Fibroblast of skin of back (primary cell): ENCODE measurements at regions not wholly inside any gene's neighbourhood (a gene's known extent, or its start where the extent isn't known, plus 50 kb on each side); places are given as distances from the start of the nearest gene placed in this dataset.
"Not testable (repeated sequence)": the region's sequence is repeated elsewhere in the genome, so short reads cannot be mapped to it uniquely, and the experiment has no call there.

Experiments used
- DNase-seq: peaks from one replicate; pipeline ENCODE4 v3.0.0-alpha.2; 2013

DNA sequence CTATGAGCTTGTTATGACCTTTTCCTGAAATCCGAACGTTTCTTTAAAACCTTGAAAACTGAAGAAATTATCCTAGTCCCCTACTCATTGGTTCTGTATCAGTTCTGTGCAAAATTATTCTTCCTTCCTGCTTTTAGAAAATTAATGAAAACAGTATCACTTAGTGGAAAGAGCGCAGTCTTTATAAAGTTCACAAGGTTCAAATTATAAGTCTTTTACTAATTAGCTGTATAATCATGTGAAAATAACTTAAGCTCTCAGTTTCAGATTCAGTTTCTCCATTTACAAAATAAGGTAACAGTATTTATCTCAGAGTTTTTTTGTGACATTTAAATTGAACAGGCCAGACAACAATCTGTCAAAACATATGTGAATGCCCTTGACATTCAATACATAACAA, 306.1 kb downstream of the ADAMTS20 start:
- no peak for DNase-seq

DNA sequence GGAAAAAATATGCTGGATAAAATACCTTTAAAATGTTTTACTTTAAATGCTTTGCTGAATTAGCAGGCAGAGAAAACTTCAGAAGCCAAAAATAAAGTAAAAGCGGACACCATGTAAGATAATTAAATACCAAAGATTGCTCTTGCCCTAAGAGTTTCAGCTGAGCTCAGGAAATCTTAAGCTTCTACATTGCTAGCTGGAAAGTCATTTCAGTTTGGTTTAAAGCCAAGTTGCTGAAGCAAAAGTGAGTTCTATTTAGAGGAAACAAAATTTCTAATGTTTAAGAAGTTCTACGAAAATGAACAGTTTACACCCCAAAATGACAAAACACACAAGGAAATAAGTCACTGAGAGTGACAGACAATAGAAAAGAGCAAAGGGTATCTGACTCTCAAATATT, 310.0 kb downstream of the ADAMTS20 start:
- peak; percentile 31 for DNase-seq

DNA sequence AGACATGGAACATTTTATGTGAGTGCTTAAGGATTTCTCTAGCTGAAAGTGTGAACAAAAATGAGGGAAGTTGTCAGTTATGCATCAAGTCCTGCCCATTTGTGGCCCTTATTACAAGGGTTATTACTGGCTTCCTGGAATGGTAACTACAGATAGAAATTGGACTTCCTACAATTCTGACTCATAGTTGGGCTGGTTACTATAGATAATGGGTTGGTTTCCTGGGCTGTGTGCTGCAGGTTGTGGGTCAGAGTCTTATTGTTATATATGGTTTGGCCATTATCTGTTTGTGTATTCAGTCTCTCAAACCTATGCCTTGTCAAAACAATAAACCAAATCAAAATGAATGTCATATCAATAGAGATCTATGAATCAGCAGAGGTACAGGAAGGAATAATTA, 313.7 kb downstream of the ADAMTS20 start:
- DNase-seq = no peak

DNA sequence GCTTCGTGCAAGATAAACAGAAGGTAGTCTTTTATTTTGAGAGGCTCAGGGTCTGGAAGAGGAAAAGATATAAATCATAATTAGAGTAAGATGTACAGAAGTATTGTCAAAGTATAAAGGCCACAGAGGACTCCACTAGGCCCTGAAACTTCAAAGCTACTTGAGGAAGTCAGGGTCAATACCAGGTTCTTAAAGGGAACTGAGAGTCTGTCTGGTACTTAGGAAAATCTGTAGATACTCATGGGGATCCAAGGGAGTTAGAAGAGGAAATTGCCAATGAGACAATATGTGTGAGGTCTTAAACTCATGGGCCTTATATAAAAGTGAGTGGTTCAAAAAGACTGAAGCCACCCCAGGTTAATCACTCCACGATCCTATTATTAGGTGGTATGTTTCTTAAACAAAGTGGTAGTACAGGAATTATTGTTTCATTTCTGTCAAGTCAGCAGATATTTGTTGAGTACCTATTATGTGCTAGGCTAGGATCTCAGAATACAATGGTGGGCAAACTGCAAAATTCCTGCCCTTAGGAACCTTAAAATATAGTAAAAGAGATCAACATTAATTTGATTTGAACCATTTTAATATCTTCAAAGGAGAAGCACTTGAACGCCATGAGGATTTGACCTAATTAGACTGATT, 314.6 kb downstream of the ADAMTS20 start:
- no peak for DNase-seq

DNA sequence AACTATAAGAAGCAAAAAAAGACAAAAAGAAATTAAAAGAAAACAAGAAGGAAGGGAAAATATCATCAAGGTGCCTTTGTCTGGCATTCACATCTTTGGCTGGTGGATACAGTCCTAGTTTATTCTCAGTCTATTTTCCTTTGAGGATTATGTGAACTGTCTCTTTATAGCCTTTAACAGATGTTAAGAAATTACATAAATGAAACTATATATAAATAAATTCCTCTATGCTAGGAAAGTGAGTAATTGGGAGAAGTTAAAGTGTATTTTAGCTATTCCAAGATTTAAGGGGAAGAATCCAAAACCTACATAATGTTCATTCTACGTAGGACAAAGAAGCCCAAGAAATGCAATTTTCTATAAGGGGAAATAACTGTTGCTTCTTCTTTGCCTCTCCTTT, 316.3 kb downstream of the ADAMTS20 start:
- no peak for DNase-seq

DNA sequence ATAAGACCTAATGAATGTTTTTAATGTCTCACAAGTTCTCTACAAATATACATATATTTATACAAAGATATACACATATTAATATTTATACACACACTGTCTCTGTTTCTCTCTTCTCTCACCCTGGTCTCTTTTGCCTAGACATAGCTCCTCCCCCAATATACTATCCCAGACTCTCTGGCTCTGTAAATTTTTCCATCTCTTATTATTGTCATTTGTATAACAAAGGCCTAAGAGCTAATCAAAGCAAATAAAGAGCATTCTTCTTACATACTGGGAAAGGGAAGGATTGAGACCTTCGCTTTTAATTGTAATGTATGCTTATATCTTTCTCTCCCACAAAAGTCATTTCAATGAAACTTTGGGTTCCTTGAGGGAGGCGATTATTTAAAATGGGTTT, 318.1 kb downstream of the ADAMTS20 start:
- no peak for DNase-seq

DNA sequence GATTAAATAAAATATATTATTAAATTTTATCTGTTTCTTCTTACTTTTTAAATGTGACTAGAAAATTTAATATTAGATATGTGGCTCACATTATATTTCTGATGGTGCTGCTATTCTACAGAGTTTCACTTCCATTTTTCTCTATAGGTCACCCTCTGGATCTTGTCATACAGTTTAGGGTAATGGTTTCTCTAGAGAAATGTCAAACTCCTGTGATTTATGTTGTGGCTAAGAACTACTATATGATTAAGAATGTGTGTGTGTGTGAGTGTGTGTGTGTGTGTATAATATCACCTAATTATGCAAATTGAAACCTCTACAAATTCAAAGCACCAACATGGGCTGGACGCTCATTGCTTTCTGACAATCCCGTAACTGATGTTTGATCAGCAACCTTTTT, 325.9 kb downstream of the ADAMTS20 start:
- DNase-seq = no peak

DNA sequence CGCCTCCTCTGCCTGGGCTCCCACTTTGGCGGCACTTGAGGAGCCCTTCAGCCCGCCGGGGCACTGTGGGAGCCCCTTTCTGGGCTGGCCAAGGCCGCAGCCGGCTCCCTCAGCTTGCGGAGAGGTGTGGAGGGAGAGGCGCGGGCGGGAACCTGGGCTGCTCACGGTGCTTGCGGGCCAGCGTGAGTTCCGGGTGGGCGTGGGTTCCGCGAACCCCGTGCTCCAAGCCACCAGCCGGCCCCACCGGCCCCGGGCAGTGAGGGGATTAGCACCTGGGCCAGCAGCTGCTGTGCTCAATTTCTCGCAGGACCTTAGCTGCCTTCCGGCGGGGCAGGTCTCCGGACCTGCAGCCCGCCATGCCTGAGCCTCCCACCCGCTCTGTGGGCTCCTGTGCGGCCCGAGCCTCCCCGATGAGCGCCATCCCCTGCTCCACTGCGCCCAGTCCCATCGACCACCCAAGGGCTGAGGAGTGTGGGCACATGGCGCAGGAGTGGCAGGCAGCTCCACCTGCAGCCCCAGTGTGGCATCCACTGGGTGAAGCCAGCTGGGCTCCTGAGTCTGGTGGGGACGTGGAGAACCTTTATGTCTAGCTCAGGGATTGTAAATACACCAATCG, 327.7 kb downstream of the ADAMTS20 start:
- DNase-seq = not testable (repeated sequence)

DNA sequence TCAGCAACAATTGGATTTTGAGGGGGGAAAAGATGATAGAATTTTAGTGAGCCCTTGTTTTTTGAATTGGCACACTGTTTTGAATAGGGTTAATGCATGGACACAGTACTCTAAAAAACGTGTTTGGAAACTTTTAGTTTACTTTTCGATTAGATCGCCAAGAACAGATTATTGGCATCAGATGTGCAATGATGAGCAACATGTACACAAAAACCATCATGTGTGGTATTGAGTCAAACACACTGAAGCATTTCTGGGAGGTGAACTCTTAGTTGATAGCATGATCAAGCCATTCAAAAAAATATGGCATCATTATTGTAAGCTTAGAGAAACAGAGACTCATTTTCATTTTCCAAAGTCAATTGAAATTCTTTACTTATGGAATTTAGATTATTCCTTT, 329.2 kb downstream of the ADAMTS20 start:
- DNase-seq = no peak

DNA sequence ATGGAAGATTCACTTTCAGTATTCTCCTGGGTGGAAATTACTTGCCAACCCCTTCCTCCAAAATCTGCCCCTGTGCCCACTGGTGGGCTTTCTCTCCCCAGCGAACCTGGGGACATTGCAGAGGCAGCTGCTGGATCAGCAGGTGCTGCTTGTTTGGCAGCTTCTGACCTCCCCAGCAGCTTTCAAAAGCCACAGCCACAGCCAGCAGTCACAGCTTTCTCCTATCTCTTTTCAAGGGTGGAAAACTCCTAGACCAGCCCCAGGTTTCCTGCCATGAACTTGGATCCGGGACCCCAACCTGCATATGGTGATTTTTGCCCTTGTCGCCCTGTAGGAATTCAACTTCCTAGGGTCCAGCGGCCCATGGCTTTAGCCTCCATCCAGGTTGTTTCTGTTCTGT, 330.8 kb downstream of the ADAMTS20 start:
- no peak for DNase-seq

DNA sequence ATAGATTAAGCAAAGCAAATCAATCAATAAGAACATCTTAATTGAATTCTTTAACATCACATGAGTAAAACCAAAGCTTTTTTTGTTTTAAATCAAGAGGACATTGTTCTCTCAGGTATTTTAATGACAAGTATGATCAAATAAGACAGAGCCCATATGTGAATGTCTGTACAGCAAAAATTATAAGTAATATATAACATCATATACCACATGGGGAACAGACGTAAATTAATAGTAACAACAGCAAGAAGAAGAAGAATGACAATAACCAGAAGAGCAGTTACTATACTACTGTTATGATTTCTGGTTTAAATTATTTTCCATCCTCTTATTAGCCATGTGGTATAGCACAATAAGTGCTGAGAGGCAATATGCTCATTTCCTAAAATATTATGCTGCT, 335.5 kb downstream of the ADAMTS20 start:
- DNase-seq = no peak

DNA sequence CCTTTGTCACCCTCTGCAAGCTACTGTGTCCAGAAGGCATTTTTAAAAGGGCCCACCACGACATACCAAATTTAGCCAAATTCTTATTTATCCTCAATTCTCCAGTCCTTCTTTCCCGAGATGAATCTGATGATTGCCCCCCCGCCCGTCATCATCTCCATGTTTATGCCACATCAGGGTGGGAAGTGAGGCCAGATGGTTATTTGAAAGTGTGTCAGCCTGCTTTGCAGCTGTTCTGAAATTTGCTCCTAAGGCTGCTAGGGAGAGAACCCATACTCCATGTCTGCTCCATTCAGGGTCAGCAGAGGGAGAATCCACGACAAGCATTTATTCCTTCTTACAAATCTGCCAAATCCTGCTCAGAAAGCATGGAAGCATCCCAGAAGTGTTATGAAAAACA, 337.8 kb downstream of the ADAMTS20 start:
- no peak for DNase-seq

DNA sequence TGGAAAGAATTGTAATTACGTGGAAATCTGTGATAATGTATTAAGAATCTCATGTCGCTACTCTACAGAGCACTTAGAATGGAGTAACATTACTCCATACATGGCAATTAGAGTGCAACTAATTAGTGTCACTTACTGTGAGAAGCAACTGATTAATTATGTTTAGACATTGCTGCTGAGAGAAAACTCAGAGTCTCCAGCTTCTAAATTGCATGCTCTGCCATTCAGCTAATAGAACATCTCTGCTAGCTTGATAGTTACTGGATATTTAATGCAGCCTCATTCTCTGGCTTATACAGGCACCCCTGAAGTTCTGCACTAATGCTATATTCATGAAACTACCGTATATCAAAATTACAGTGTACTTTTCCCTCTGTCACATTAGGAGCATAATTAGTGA, 338.4 kb downstream of the ADAMTS20 start:
- no peak for DNase-seq

DNA sequence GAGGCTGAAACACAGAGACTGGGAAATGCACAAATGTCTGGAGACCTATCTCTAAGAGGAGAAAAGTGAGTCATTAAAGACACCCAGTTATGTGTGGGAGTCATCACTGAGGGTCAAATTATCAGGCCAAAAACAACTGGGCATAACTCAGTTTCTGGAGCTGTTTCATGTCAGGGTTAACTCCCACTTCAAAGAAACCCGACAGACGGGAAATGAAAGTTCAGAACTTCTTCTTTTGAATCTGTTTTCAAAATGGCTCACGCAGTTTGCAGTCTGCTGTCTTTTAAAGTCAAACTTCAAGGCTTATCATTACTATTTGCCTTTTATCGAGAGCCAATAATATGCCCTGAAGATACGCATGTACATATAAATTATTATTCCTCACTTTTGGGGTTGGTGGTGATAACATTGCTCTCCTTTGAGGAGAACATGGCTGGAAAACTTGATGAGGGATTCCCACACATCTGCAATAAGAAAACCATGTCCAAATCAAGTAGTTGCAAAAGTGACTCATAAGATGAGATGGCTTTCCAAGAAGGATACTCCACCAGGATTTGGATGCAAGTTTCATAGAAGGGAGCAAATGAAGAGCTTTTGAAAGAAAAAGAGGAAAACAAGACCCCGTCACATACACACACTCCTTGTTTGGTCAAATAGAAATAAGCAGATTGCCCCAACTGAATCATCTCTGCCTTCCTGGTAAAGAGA, 341.4 kb downstream of the ADAMTS20 start:
- peak; percentile 63 for DNase-seq

DNA sequence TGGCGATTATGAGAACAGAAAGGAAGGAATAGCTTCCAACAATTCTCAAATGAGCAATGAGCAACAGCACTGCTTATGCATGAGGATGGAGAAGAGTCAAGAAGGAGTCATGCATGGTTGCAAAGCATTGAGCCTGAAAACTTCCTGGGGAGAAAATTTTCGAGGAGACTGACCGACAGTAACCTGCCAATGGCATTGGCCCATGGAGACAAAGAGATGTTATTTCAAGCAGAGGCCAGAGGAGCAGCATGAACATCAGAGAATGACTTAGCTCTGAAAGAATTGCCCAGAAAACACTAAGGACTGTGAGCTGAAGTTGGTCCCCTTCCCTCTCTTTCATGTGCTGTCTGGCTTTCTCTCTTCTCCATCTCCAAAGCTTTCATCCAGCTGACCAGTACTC, 343.4 kb downstream of the ADAMTS20 start:
- peak; percentile 27 for DNase-seq

DNA sequence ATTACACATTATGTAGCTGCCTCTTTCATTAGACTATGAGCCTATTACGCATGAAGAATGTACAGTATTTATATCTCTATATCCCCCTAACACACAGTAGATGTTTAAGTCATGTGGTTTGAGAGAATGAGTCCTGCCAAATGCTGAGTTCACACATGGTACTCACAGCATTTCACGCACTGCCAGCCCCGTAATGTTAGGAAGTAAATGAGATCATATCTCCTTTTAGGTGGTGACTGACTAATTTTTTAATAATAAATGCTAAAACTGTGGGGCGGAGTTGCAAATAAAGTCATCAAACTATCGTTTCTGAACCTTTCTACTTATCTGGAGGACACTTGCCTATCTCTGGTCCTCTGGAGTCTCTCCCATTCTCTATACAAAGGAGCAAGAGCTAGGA, 343.8 kb downstream of the ADAMTS20 start:
- DNase-seq = no peak

DNA sequence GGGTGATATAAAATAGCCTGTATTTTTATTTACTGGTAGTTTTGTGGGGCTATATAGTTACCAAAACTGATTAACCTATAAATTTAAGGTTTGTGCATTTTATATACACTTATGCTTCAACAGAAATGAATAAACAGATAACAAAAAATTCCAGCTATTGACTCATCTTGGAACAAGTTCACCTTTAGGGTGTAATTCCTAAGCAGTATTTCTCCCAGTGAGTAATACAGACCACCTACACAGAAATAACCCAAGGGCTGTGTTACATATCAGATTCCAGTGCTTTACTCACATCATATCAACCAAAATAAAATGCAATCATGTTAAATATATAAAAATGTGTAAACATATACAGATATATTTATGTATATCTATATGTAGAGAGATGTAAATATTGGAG, 345.6 kb downstream of the ADAMTS20 start:
- DNase-seq = no peak

DNA sequence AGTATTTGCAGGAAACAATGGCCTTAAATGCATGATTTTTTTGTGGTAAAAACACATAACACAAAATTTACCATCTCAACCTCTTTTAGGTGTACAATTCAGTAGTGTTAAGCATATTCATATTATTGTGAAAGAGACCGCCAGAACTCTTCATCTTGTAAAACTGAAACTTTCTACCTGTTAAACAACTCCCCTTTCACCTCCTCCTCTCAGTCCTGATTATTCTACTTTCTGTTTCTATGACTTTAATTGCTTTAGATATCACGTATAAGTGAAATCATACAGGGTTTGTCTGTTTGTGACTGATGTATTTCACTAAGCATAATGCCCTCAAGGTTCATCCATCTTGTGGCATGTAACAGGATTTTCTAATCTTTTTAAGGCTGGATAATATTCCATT, 353.4 kb downstream of the ADAMTS20 start:
- no peak for DNase-seq

DNA sequence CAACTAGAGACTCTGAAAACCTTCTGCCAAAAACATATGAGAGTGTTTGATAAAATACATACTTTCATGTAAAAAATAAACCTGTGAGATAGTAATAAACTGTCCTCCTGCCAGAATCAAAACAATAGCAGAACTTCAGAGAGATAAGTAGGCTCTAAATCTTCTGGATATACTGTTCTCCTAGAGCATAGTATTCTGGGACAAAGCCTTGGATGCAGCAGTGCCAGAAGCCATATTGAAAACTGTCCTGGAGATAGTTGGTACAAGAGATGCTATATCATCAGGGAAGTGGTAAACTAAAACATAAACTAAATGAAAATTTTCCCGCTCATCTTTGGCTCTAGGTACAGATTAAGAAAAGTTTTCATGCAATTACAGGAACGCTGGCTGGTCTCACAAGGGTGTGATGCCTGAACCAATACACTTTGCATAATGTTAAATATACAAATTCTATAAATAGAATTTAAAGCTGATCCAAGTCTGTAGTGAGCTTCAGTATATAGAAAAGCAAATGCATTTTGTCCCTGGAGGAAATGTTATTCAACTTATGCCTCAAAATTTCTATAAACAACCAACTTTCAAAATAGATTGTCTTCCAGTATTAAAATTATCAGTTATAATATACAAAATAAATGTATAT, 355.6 kb downstream of the ADAMTS20 start:
- no peak for DNase-seq

DNA sequence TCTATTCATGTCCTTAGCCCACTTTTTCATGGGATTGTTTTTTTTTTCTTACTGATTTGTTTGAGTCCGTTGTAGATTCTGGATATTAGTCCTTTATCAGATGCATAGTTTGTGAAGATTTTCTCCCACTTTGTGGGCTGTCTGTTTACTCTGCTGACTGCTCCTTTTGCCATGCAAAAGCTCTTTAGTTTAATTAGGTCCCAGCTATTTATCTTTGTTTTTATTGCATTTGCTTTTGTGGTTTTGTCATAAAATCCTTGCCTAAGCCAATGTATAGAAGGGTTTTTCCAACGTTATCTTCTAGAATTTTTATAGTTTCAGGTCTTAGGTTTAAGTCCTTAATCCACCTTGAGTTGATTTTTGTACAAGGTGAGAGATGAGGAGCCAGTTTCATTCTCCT, 358.9 kb downstream of the ADAMTS20 start:
- not testable (repeated sequence) for DNase-seq

DNA sequence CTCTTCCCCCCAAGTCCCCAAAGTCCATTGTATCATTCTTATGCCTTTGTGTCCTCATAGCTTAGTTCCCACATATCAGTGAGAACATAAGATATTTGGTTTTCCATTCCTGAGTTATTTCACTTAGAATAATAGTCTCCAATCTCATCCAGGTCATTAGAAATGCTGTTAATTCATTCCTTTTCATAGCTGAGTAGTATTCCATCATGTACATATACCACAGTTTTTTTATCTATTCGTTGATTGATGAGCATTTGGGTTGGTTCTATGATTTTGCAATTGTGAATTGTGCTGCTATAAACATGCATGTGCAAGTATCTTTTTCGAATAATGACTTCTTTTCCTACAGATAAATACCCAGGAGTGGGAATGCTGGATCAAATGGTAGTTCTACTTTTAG, 359.6 kb downstream of the ADAMTS20 start:
- DNase-seq = not testable (repeated sequence)

DNA sequence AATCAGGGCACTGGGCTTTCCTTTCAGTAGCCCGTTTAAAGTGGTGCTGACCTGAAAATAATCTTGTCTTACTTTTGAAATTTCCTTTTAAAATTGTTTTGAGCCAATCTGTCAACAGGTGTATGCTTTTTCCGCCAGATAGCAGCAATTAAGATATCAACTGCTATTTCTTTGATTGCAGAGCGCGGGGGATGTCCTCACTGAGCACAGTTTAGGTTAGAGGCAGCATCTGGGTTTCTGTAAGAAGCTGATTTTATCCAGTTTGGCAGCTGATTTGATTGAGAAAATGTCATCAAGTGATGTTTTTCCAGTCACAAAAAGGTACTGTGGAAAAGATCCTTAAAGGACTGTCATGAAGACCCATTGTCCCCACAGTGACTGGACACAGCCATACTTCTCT, 371.8 kb downstream of the ADAMTS20 start:
- no peak for DNase-seq

DNA sequence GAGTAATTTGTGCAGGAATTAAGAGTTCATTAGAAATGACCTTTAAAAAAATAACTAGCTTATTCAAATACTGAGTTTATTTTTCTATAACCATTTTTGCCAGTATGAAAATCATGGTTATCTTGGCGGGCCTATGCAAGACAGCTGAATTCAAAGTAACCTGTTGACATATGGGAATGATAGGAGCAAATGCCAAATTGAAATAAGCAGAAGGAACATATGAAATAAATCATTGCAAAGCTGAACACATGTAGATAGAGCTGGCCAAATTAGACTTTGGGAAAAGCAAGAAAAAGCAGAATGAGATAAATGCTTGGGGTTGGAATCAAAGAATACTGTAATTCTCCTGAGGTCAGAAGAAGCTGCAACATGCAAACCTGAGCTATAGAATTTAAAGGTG, 372.5 kb downstream of the ADAMTS20 start:
- DNase-seq = no peak

DNA sequence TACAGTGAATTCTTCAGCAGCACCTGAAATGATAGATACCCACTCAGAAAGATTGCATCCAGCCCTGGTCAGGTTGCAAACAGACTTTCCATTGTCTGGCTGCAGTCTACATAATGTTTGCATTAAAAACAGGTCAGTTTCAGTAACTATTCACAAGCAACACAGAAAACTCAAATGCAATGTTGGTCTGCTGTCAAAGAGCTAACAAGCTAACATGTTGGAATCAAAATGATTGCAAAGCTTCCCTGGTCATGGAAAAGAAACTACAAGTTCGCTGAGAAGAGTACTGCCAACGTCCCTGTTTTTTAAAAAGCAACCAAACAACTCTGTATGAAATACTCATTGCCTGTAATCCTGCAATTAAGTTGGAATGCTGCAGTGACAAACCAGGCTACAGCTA, 374.7 kb downstream of the ADAMTS20 start:
- DNase-seq = no peak
